RKO (cell line): ENCODE measurements at regions not wholly inside any gene's neighbourhood (a gene's known extent, or its start where the extent isn't known, plus 50 kb on each side); places are given as distances from the start of the nearest gene placed in this dataset.

Experiments used
- DNase-seq: peaks from one replicate; pipeline ENCODE4 v3.0.0-alpha.2; 2016; ENCODE audit warnings: low spot score

- DNase-seq, result no peak
Measured at GRCh38 chr11:36729825-36730224, 131.8 kb upstream of the RAG2 start.

- DNase-seq, result no peak
Measured at GRCh38 chr11:36726420-36726819, 128.4 kb upstream of the RAG2 start.

DNA sequence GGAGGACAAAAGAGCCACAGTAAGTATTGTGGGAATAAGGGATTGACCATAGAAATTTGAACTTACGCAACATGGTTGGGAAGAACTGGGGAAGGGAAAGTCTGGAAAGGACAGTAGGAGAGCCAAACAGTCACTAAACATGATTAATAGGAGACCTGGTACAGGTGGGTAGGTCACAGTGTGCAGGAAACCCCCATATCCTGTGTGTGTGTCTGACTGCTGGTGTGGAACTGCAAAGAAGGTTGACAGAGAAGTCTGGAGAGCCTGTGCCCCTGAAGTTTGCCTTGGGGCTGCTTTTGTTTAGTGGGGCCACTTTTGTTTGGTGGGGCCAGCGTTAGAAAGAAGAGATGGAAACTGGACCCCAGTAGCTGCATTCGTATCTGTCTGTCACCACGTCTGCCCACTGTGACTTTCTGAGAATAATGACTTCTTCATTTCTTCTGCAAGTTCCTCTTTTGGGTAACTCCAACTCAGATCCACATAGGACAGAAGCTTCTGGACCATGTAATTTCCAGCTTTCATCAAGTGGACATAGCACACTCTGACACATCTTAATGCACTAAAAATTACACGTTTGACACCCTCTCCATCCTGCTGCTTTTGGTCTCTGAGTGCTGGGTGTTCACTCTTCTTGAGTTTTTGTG, 126.8 kb upstream of the RAG2 start:
- DNase-seq, result no peak

GRCh38 chr11:36722421-36722820, 124.4 kb upstream of the RAG2 start:
- DNase-seq, result no peak

GRCh38 chr11:36719358-36720107, 121.5 kb upstream of the RAG2 start:
- no peak for DNase-seq

DNA sequence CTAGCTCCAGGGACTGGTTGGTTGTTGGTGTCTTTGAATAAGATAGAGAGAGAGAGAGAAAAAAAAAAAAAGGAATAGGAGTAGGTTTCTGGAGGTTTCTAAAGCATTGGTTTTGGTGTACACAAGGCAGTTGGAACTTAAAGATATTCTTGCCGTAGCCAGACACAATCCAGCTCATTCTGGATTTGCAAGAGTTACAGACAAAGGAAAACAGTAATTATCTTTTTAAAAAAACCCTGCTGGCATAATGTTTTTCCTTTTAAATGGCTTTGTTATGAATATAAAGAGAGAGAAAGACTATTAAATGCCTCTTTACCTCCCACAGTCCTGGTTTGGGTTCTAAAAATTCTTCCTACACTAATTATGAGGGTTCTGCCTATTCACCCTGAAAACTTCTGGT, 120.4 kb upstream of the RAG2 start:
- no peak for DNase-seq

DNA sequence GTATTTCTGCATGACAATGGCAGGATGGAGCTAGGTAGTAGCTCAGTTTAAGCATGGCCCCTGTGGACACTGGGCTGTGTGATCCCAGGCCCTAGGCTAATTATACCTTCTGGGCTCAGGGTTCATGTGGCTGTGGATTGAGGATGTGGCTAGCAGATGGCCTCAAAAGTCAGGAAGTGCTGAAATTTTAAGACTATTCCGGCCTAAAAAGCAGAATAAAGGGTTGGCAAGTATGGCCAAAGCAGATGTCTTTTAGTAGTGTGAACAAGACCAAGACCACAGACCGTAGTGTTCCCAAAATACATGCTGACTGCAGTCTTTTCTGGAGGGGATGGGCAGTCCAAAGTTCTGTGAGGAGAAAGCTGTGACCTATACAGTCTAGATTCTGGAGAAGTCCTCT, 115.7 kb upstream of the RAG2 start:
- no peak for DNase-seq

DNA sequence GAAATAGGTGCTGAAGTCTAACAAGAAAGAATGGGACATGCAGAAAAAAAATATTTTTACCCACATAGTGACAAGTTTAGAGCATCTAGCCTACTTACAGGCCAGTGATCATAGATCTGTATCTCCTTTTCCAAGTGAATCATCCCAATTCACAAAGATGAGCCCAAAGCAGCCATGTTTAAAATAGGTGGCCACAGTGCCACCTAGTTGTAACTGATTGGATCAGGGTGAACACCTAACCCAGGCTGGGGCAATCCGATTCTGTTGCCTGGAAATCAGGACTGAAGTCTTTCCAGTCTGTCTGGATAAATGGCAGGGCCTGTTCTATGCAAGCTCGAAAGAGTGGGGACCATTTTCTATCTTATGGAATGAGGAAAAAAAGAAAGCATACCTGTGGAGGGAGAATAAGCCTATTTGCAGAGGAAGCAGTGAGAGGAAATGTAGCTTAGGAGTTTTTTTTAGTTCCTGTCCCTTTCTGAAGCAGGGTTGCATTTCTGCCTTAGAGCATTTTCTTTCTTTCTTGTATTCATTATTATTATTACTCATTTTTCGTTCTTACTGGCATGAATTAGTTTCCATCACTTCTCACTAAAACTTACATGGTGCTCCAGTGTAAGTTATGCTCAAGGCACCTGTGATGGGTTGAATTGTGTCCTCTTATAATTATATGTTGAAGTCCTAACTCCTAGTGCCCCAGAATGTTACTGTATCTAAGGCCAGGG, 113.2 kb upstream of the RAG2 start:
- DNase-seq, result no peak
